ENCODE measurements at regions not wholly inside any gene's neighbourhood (a gene's known extent, or its start where the extent isn't known, plus 50 kb on each side); places are given as distances from the start of the nearest gene placed in this dataset.

DNA sequence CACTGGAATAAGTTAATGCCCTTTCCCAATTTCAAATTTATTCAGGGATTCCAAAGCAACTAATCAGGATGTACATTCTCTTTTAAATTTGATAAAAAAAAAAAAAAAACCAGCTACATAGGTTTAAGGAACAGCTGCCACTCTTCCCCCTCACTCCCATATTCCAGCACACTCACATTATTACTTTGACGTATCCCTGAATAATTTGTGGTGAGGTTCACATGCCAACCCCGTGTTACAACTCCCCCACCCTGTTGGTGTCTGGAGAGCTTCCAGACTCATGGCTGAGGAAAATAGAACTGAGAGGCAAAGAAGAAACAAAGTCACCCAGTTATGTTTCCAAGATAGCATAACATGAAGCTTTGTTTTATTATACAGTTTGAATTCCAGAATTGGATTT lies 300.5 kb upstream of the MME start:
- Histone ChIP-seq H3K36me3 (no peaks in the 10 kb centered on the region), H3K79me2 (ENCODE audit: low read depth) (no peaks in the 10 kb centered on the region), H3F3A (ENCODE audit: low read depth) (no peaks in the 10 kb centered on the region), H2AFZ (replicated peaks) (no peak overlapping the region), H3K27me3 (no peaks in the 10 kb centered on the region), H3K4me2 (no peak overlapping the region), H4K20me1 (ENCODE audit: low read depth) (no peaks in the 10 kb centered on the region), H3K9ac (no peak overlapping the region), H3K9me3 (ENCODE audit: low read depth) (no peaks in the 10 kb centered on the region), H3K4me3 (no peak overlapping the region), H3K27ac (no peak overlapping the region), H3K4me1 (no peaks in the 10 kb centered on the region)
- no peak for DNase-seq (ENCODE audit: low spot score)
- Mint-ChIP-seq H3K4me3 (no peak overlapping the region), H3K4me1 (no peaks in the 10 kb centered on the region), H3K36me3 (no peaks in the 10 kb centered on the region), H3K27me3 (ENCODE audit: insufficient read depth, low read depth) (no peaks in the 10 kb centered on the region), H3K9me3 (no peaks in the 10 kb centered on the region), H3K27ac (no peak overlapping the region)
- TF ChIP-seq EZH2phosphoT487 (IDR thresholded peaks at IDR 0.05) = no peak
- TF ChIP-seq, protein P1, sequence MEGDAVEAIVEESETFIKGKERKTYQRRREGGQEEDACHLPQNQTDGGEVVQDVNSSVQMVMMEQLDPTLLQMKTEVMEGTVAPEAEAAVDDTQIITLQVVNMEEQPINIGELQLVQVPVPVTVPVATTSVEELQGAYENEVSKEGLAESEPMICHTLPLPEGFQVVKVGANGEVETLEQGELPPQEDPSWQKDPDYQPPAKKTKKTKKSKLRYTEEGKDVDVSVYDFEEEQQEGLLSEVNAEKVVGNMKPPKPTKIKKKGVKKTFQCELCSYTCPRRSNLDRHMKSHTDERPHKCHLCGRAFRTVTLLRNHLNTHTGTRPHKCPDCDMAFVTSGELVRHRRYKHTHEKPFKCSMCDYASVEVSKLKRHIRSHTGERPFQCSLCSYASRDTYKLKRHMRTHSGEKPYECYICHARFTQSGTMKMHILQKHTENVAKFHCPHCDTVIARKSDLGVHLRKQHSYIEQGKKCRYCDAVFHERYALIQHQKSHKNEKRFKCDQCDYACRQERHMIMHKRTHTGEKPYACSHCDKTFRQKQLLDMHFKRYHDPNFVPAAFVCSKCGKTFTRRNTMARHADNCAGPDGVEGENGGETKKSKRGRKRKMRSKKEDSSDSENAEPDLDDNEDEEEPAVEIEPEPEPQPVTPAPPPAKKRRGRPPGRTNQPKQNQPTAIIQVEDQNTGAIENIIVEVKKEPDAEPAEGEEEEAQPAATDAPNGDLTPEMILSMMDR (IDR thresholded peaks at IDR 0.05) = no peak
- TF ChIP-seq EZH2 (IDR thresholded peaks at IDR 0.05) = no peak

DNA sequence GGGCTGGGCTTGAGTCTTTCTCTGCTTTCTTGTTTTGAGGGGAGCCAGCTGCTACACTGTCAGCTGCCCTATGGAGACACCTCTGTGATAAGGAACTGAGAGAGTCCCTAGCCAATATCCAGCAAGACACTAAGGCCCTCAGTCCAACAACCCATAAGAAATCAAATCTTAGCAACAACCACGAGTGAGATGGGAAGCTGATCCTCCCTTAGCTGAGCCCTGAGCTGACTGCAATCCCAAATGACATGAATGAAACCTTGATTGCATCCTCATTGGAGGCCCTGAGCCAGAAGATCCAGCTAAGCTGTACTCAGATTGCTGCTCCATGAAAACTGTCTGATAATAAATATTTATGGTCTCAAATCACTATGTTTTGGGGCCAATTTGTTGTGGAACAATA lies 302.1 kb upstream of the MME start:
- H3K4me1 Mint-ChIP-seq = no peaks in the 10 kb centered on the region
- TF ChIP-seq, protein P1 (IDR thresholded peaks at IDR 0.05) = no peak
- no peak for TF ChIP-seq EZH2 (IDR thresholded peaks at IDR 0.05)
- TF ChIP-seq EZH2phosphoT487 (IDR thresholded peaks at IDR 0.05) = no peak
- no peak overlapping the region for H3K27ac Mint-ChIP-seq
- Histone ChIP-seq H3K9ac (no peak overlapping the region), H3K4me2 (no peak overlapping the region), H3K9me3 (ENCODE audit: low read depth) (no peaks in the 10 kb centered on the region), H3K36me3 (no peaks in the 10 kb centered on the region), H4K20me1 (ENCODE audit: low read depth) (no peaks in the 10 kb centered on the region), H3K27ac (no peak overlapping the region), H2AFZ (replicated peaks) (no peak overlapping the region), H3F3A (ENCODE audit: low read depth) (no peaks in the 10 kb centered on the region), H3K79me2 (ENCODE audit: low read depth) (no peaks in the 10 kb centered on the region), H3K4me1 (no peaks in the 10 kb centered on the region), H3K4me3 (no peak overlapping the region), H3K27me3 (no peaks in the 10 kb centered on the region)
- no peaks in the 10 kb centered on the region for H3K36me3 Mint-ChIP-seq
- no peaks in the 10 kb centered on the region for H3K9me3 Mint-ChIP-seq
- H3K27me3 Mint-ChIP-seq (ENCODE audit: insufficient read depth, low read depth) = no peaks in the 10 kb centered on the region
- H3K4me3 Mint-ChIP-seq = no peak overlapping the region
- no peak for DNase-seq (ENCODE audit: low spot score)

DNA sequence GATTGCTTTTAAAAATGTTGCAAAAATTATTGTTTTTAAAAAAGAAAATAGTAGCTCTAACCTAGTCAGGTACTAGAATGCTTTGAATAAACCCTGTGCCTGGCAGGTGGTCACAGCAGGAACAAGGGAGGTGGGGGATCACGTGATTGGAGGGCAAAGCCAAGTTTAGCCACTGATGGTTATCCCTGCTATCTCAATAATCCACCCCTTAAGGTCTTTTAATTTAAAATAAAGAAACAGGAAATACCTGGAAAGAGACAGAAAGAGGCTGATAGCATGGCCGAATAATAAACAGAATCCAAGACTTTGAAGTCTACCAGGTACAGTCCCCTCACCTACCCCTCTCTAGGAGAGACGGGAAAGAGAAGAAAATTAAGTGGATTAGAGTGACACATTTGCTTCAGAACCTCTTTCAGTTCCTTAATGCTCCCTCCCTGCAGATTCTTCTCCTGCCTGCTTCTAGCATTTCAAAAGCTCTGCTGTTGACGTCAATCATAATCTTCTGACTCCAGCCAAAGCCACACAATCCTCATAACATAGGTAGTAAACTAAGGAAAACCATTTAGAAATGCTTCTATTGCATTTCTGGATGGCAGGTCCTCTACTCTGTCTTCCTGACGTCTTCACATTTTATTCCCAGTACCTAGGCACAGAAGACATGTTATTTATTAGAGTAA lies 303.4 kb upstream of the MME start:
- Histone ChIP-seq H3K9me3 (ENCODE audit: low read depth) (no peaks in the 10 kb centered on the region), H3K4me1 (no peaks in the 10 kb centered on the region), H3K4me2 (no peak overlapping the region), H3K36me3 (no peaks in the 10 kb centered on the region), H3K79me2 (ENCODE audit: low read depth) (no peaks in the 10 kb centered on the region), H3K27ac (no peak overlapping the region), H3K9ac (no peak overlapping the region), H3K27me3 (no peaks in the 10 kb centered on the region), H4K20me1 (ENCODE audit: low read depth) (no peaks in the 10 kb centered on the region), H3F3A (ENCODE audit: low read depth) (no peaks in the 10 kb centered on the region), H2AFZ (replicated peaks) (no peak overlapping the region), H3K4me3 (no peak overlapping the region)
- Mint-ChIP-seq H3K27me3 (ENCODE audit: insufficient read depth, low read depth) (no peaks in the 10 kb centered on the region), H3K36me3 (no peaks in the 10 kb centered on the region), H3K9me3 (no peaks in the 10 kb centered on the region), H3K4me1 (no peaks in the 10 kb centered on the region), H3K4me3 (no peak overlapping the region), H3K27ac (no peak overlapping the region)
- no peak for TF ChIP-seq EZH2 (IDR thresholded peaks at IDR 0.05)
- no peak for TF ChIP-seq EZH2phosphoT487 (IDR thresholded peaks at IDR 0.05)
- TF ChIP-seq, protein P1 (IDR thresholded peaks at IDR 0.05) = no peak
- no peak for DNase-seq (ENCODE audit: low spot score)

Data from neural progenitor cell (in vitro differentiated cells).